ENCODE measurements at regions not wholly inside any gene's neighbourhood (a gene's known extent, or its start where the extent isn't known, plus 50 kb on each side); places are given as distances from the start of the nearest gene placed in this dataset.

DNA sequence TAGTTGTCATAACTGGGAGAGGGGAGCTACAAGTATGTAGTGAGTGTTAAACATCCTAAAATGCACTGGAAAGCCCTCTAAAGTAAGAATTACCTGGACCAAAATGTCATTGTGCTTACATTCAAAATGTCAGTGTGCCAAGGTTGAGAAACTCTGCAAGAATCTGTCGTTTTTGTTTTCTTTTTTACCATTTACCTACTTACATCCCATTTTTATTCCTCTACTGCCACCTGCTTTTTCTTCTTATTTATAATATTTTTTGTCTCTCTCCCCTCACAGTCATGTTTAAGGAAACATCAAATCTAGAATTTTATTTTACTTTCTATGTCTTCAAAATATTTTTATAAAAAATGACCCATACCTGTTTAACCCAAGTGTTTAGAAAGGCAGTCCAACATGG, 226.4 kb downstream of the PCDH17 start:
- TF ChIP-seq, protein P1, sequence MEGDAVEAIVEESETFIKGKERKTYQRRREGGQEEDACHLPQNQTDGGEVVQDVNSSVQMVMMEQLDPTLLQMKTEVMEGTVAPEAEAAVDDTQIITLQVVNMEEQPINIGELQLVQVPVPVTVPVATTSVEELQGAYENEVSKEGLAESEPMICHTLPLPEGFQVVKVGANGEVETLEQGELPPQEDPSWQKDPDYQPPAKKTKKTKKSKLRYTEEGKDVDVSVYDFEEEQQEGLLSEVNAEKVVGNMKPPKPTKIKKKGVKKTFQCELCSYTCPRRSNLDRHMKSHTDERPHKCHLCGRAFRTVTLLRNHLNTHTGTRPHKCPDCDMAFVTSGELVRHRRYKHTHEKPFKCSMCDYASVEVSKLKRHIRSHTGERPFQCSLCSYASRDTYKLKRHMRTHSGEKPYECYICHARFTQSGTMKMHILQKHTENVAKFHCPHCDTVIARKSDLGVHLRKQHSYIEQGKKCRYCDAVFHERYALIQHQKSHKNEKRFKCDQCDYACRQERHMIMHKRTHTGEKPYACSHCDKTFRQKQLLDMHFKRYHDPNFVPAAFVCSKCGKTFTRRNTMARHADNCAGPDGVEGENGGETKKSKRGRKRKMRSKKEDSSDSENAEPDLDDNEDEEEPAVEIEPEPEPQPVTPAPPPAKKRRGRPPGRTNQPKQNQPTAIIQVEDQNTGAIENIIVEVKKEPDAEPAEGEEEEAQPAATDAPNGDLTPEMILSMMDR (IDR thresholded peaks at IDR 0.05; ENCODE audit: low read depth, low read length): no peak
- DNase-seq (ENCODE audit: low read depth in 2 of 2): peak in 1 of 2 donors; percentile 18
- H3K4me3 ChIP-seq (replicated peaks in 1 of 2; ENCODE audit: low read depth in 2 of 2, low read length in 2 of 2): no peak overlapping the region

GRCh38 chr13:57858376-57858775, 226.8 kb downstream of the PCDH17 start:
- no peak for DNase-seq (ENCODE audit: low read depth in 2 of 2)
- no peak overlapping the region for H3K4me3 ChIP-seq (replicated peaks in 1 of 2; ENCODE audit: low read depth in 2 of 2, low read length in 2 of 2)
- TF ChIP-seq, protein P1 (IDR thresholded peaks at IDR 0.05; ENCODE audit: low read depth, low read length): no peak

GRCh38 chr13:57862879-57863278, 231.3 kb downstream of the PCDH17 start:
- no peak for DNase-seq (ENCODE audit: low read depth in 2 of 2)
- TF ChIP-seq, protein P1 (IDR thresholded peaks at IDR 0.05; ENCODE audit: low read depth, low read length): no peak
- H3K4me3 ChIP-seq (replicated peaks in 1 of 2; ENCODE audit: low read depth in 2 of 2, low read length in 2 of 2): no peak overlapping the region

- no peak overlapping the region for H3K4me3 ChIP-seq (replicated peaks in 1 of 2; ENCODE audit: low read depth in 2 of 2, low read length in 2 of 2)
- peak in 1 of 2 donors; percentile 21 for DNase-seq (ENCODE audit: low read depth in 2 of 2)
- TF ChIP-seq, protein P1 (IDR thresholded peaks at IDR 0.05; ENCODE audit: low read depth, low read length): no peak
Observed at GRCh38 chr13:57865600-57866294, 234.2 kb downstream of the PCDH17 start.

DNA sequence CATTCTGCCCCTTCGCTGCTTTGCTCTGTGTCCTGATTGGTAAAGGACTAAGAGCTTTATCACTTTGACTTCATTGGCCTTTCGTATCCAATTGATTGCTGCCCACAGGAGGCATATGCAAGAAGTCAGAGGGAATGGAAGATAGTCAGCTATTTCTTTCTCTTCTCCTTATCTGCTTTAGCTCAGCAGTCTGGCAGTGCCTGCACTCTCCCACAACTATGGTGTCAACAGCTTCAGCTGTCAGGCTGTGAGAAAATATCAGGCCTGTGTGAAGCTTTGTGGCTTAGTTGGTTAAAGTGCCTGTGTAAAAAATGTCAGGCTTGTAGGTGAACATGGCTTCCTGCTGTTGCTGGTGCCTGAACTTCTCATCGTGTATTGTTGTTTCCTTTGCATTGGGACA, 243.0 kb downstream of the PCDH17 start:
- no peak for DNase-seq (ENCODE audit: low read depth in 2 of 2)
- no peak overlapping the region for H3K4me3 ChIP-seq (replicated peaks in 1 of 2; ENCODE audit: low read depth in 2 of 2, low read length in 2 of 2)
- TF ChIP-seq, protein P1 (IDR thresholded peaks at IDR 0.05; ENCODE audit: low read depth, low read length): no peak

DNA sequence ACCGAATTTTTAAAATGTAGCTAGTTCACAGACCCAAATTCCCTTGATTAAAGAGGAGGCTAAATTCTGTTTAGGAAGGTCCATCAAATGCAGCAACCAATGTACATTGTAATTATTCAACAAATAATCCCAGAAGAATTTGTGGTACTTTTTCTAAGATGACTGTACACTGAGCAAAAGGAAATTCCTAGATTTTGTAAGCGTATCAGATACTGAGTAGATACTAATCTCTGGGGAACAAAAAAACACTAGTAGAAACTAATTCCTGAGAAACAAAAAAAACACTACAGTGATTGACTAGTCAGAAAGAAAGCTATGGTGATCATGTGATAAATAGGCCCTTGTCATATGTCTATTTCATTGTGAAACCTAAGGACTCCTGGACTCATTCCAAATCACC, 246.1 kb downstream of the PCDH17 start:
- H3K4me3 ChIP-seq (replicated peaks in 1 of 2; ENCODE audit: low read depth in 2 of 2, low read length in 2 of 2): no peak overlapping the region
- TF ChIP-seq, protein P1 (IDR thresholded peaks at IDR 0.05; ENCODE audit: low read depth, low read length): no peak
- DNase-seq (ENCODE audit: low read depth in 2 of 2): peak in 1 of 2 donors; percentile 64

DNA sequence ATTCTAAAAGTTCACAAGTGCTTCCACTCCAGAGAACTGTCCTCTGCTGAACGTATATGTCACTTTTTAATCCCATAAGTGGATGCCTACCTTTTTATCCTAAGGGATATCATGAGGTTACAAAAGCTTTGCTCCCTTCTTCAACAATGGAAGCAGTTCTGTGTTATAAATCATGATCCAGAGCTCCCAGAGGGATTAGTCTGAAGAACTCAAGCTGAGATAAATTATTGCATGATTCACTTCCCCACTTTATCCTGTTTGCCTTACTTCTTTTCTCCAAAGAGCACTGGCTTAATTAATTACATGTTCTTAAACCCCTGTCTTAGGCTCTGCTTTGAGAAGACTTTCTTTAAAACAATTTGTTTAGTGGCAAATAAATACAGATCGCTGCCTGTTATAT, 246.7 kb downstream of the PCDH17 start:
- peak in 1 of 2 donors; percentile 56 for DNase-seq (ENCODE audit: low read depth in 2 of 2)
- TF ChIP-seq, protein P1 (IDR thresholded peaks at IDR 0.05; ENCODE audit: low read depth, low read length): no peak
- no peak overlapping the region for H3K4me3 ChIP-seq (replicated peaks in 1 of 2; ENCODE audit: low read depth in 2 of 2, low read length in 2 of 2)
